Activated CD8-positive, alpha-beta T cell treated with anti-CD3 and anti-CD28 coated beads for 36 hours (primary cell): ENCODE measurements at regions not wholly inside any gene's neighbourhood (a gene's known extent, or its start where the extent isn't known, plus 50 kb on each side); places are given as distances from the start of the nearest gene placed in this dataset.

Experiments used
- ATAC-seq: fragments of 200-7000 bp; cut with Tn5 transposase; one replicate; pipeline ENCODE4 v1.10.0; 2021; ENCODE audit warnings: mild to moderate bottlenecking, moderate library complexity
- CTCF ChIA-PET: fragments of 350-600 bp; sonication (Branson Sonifier 250); formaldehyde crosslinking; loops from one replicate; lab custom pipeline; 2021; ENCODE audit warnings: antibody characterized with exemption; lab: Charles Lee
- POLR2A ChIA-PET: fragments of 350-600 bp; sonication (Branson Sonifier 250); formaldehyde crosslinking; loops from one replicate; lab custom pipeline; 2021; ENCODE audit warnings: antibody characterized with exemption; lab: Charles Lee
- DNase-seq: peaks from one replicate; pipeline ENCODE4 v3.0.0-alpha.2; 2020
- H3K27ac Mint-ChIP-seq: one replicate; pipeline ENCODE4 v1.8.0; 2021; ENCODE audit warnings: mild to moderate bottlenecking, mixed read lengths
- H3K27me3 Mint-ChIP-seq: one replicate; pipeline ENCODE4 v1.8.0; 2021; ENCODE audit warnings: mixed read lengths
- H3K36me3 Mint-ChIP-seq: one replicate; pipeline ENCODE4 v1.8.0; 2021; ENCODE audit warnings: low read depth, mixed read lengths
- H3K4me1 Mint-ChIP-seq: one replicate; pipeline ENCODE4 v1.8.0; 2021; ENCODE audit warnings: low read depth, mixed read lengths
- H3K4me3 Mint-ChIP-seq: one replicate; pipeline ENCODE4 v1.8.0; 2021; ENCODE audit warnings: mild to moderate bottlenecking, moderate library complexity, mixed read lengths
- H3K9me3 Mint-ChIP-seq: one replicate; pipeline ENCODE4 v1.8.0; 2021; ENCODE audit warnings: mixed read lengths
- CTCF ChIP-seq: fragments of 200-600 bp; IDR thresholded peaks from one replicate; pipeline ENCODE4 v1.8.0; 2022; ENCODE audit warnings: antibody characterized with exemption, mild to moderate bottlenecking
- intact Hi-C: fragments of 100-400 bp; cut with micrococcal nuclease; formaldehyde crosslinking; loops from one replicate; pipeline ENCODE4 v1.10.0; 2022

GRCh38 chr16:13291591-13292333, 390.4 kb downstream of the SHISA9 start:
- ATAC-seq (no peak), DNase-seq (no peak)
- Mint-ChIP-seq H3K4me1 (no peaks in the 10 kb centered on the region), H3K27me3 (peaks cover 3% of the 10 kb centered on the region), H3K4me3 (no peak overlapping the region), H3K36me3 (no peaks in the 10 kb centered on the region), H3K9me3 (peaks cover 4% of the 10 kb centered on the region), H3K27ac (no peak overlapping the region)
- CTCF ChIA-PET, result no interaction called here
- POLR2A ChIA-PET, result no interaction called here
- intact Hi-C loops, result no loop called here
- TF ChIP-seq CTCF, result no peak

- no peak for ATAC-seq
- ChIA-PET POLR2A (no interaction called here), CTCF (no interaction called here)
- Mint-ChIP-seq H3K9me3 (peaks cover 2% of the 10 kb centered on the region), H3K36me3 (no peaks in the 10 kb centered on the region), H3K27ac (no peak overlapping the region), H3K4me3 (no peak overlapping the region), H3K27me3 (no peaks in the 10 kb centered on the region), H3K4me1 (no peaks in the 10 kb centered on the region)
- intact Hi-C loops, result no loop called here
- DNase-seq, result no peak
- TF ChIP-seq CTCF, result no peak
Measured at GRCh38 chr16:13296206-13296605, 394.8 kb downstream of the SHISA9 start.

GRCh38 chr16:13298666-13299065, 397.3 kb downstream of the SHISA9 start:
- no peaks in the 10 kb centered on the region for H3K36me3 Mint-ChIP-seq
- DNase-seq (no peak), ATAC-seq (no peak)
- CTCF ChIA-PET, result no interaction called here
- no peaks in the 10 kb centered on the region for H3K27me3 Mint-ChIP-seq
- no peak overlapping the region for H3K4me3 Mint-ChIP-seq
- H3K4me1 Mint-ChIP-seq, result no peaks in the 10 kb centered on the region
- no peak overlapping the region for H3K27ac Mint-ChIP-seq
- intact Hi-C loops, result no loop called here
- POLR2A ChIA-PET, result no interaction called here
- no peaks in the 10 kb centered on the region for H3K9me3 Mint-ChIP-seq
- no peak for TF ChIP-seq CTCF

GRCh38 chr16:13300066-13300840, 398.9 kb downstream of the SHISA9 start:
- CTCF ChIA-PET, result no interaction called here
- no peaks in the 10 kb centered on the region for H3K9me3 Mint-ChIP-seq
- POLR2A ChIA-PET, result no interaction called here
- H3K27ac Mint-ChIP-seq, result no peak overlapping the region
- H3K4me1 Mint-ChIP-seq, result no peaks in the 10 kb centered on the region
- H3K36me3 Mint-ChIP-seq, result no peaks in the 10 kb centered on the region
- ATAC-seq (no peak), DNase-seq (no peak)
- H3K27me3 Mint-ChIP-seq, result no peaks in the 10 kb centered on the region
- no peak overlapping the region for H3K4me3 Mint-ChIP-seq
- intact Hi-C loops, result no loop called here
- TF ChIP-seq CTCF, result no peak
